Ishikawa (cell line): ENCODE measurements at regions not wholly inside any gene's neighbourhood (a gene's known extent, or its start where the extent isn't known, plus 50 kb on each side); places are given as distances from the start of the nearest gene placed in this dataset.

Experiments used
- CEBPB ChIP-seq: IDR thresholded peaks from 2 replicates; pipeline ENCODE4 v1.6.1; 2012
- CREB1 ChIP-seq: IDR thresholded peaks from 2 replicates; pipeline ENCODE4 v1.6.1; 2012; ENCODE audit warnings: low read depth
- EGR1 ChIP-seq: IDR thresholded peaks from 2 replicates; pipeline ENCODE4 v1.6.1; 2012
- EP300 ChIP-seq: IDR thresholded peaks from 2 replicates; pipeline ENCODE4 v1.6.1; 2012; ENCODE audit warnings: borderline replicate concordance
- FOXM1 ChIP-seq: IDR thresholded peaks from 2 replicates; pipeline ENCODE4 v1.6.1; 2012; ENCODE audit warnings: low read depth, borderline replicate concordance
- NFIC ChIP-seq: IDR thresholded peaks from 2 replicates; pipeline ENCODE4 v1.6.1; 2012
- RAD21 ChIP-seq: IDR thresholded peaks from 2 replicates; pipeline ENCODE4 v1.6.1; 2012; ENCODE audit warnings: low read depth
- REST ChIP-seq: IDR thresholded peaks from 2 replicates; pipeline ENCODE4 v1.6.1; 2012; ENCODE audit warnings: low read depth, mild to moderate bottlenecking
- TAF1 ChIP-seq: IDR thresholded peaks from 2 replicates; pipeline ENCODE4 v1.6.1; 2012; ENCODE audit warnings: low read depth, mild to moderate bottlenecking
- TCF12 ChIP-seq: IDR thresholded peaks from 2 replicates; pipeline ENCODE4 v1.6.1; 2012; ENCODE audit warnings: low read depth
- YY1 ChIP-seq: IDR thresholded peaks from 2 replicates; pipeline ENCODE4 v1.6.1; 2012; ENCODE audit warnings: low read depth
- TF ChIP-seq, protein P1 (sequence below): IDR thresholded peaks from 2 replicates; pipeline ENCODE4 v1.6.1; 2012
- TF ChIP-seq, protein P2 (sequence below): IDR thresholded peaks from 2 replicates; pipeline ENCODE4 v1.6.1; 2012

- TF ChIP-seq EP300 (no peak), REST (no peak), CEBPB (no peak), YY1 (no peak), CREB1 (no peak), EGR1 (no peak), TCF12 (no peak), RAD21 (no peak), TAF1 (no peak), NFIC (no peak), FOXM1 (no peak)
- TF ChIP-seq, protein P1, sequence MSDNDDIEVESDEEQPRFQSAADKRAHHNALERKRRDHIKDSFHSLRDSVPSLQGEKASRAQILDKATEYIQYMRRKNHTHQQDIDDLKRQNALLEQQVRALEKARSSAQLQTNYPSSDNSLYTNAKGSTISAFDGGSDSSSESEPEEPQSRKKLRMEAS, result no peak
- TF ChIP-seq, protein P2, sequence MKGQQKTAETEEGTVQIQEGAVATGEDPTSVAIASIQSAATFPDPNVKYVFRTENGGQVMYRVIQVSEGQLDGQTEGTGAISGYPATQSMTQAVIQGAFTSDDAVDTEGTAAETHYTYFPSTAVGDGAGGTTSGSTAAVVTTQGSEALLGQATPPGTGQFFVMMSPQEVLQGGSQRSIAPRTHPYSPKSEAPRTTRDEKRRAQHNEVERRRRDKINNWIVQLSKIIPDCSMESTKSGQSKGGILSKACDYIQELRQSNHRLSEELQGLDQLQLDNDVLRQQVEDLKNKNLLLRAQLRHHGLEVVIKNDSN, result no peak
These were observed 382.5 kb downstream of the MATN1 start for GRCh38 chr1:30340934-30341333.
